ENCODE measurements at regions not wholly inside any gene's neighbourhood (a gene's known extent, or its start where the extent isn't known, plus 50 kb on each side); places are given as distances from the start of the nearest gene placed in this dataset.

DNA sequence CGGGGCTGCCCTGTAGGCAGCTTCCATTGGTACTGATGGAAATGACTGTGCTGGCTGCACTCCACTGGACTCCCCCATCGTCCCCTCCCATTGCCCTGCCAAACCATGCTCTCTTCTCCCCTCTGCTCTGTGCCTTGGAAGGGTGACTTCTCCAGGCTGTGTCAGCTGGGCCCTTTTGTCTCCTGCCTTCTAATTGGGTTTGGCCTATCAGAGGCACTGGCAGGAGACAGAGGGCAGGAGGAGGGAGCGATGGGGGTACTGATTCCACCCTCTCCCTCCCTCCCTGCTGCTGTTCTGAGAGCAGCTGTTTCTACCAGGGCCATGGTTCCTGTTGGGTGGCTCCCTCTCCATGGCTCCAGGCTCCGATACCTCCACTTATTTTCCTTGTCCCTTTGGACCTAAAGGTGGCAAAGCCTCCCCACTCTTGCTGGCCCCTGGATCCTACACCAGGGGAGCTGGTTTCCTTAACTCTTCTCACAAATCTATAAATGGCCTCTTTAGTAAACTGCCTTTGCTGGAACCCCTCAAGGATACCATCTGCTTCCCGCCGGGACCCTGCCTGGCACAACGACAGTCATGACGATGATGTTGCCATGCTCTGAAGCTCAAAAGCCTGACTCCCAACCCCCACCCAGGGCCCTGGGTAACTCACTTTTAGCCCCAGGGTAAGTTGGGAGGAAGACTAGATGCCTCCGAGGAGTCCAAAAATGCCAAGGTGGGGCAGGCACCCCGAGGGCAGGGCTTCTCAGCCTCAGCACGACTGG, 123.8 kb upstream of the RPL38 start:
- H3K79me2 ChIP-seq (ENCODE audit: insufficient read depth, low read length), result no peaks in the 10 kb centered on the region
- H3K4me3 ChIP-seq (replicated peaks in 1 of 3; ENCODE audit: insufficient read depth in 1 of 3, low read depth in 2 of 3, low read length in 3 of 3), result no peak overlapping the region
- in situ Hi-C loops (cut with HindIII; ENCODE audit: extremely low pct_ligation_motif_present, low pct_unique_long_range_greater_than_20kb) (no loop called here), intact Hi-C loops (cut with micrococcal nuclease; ENCODE audit: unreplicated experiment) (no loop called here)
- H3K27me3 ChIP-seq (ENCODE audit: control insufficient read depth in 1 of 2, insufficient read depth in 2 of 2, low read length in 2 of 2), result peaks cover 5 to 46% of the 10 kb centered on the region in 2 experiments; a peak in 4 of 5 replicates
- ATAC-seq (no peak), FAIRE-seq (no peak), DNase-seq (ENCODE audit: low spot score) (no peak)
- no peaks in the 10 kb centered on the region for H4K20me1 ChIP-seq (ENCODE audit: insufficient read depth, low read length)
- no peaks in the 10 kb centered on the region for H3K36me3 ChIP-seq (replicated peaks in 1 of 2; ENCODE audit: control insufficient read depth in 1 of 2, insufficient read depth in 2 of 2, low read length in 2 of 2)
- H3K4me1 ChIP-seq (ENCODE audit: insufficient read depth, low read length), result no peaks in the 10 kb centered on the region
- H3K4me2 ChIP-seq (ENCODE audit: low read depth, low read length), result no peak overlapping the region
- no peak overlapping the region for H2AFZ ChIP-seq (ENCODE audit: low read length)
- POLR2A ChIA-PET, result no interaction called here
- peaks cover under 1% of the 10 kb centered on the region; the same call in 1 of the 2 replicates for H3K9me3 ChIP-seq (ENCODE audit: low read length)
- no TSS peak for BruUV-seq (replicated peaks)
- CTCF ChIA-PET (ENCODE audit: low intra/inter-chr PET ratio, low total read pairs), result no interaction called here
- H3K27ac ChIP-seq (ENCODE audit: extremely low read length, insufficient read depth, low read length), result no peak overlapping the region
- TF ChIP-seq, protein P1, sequence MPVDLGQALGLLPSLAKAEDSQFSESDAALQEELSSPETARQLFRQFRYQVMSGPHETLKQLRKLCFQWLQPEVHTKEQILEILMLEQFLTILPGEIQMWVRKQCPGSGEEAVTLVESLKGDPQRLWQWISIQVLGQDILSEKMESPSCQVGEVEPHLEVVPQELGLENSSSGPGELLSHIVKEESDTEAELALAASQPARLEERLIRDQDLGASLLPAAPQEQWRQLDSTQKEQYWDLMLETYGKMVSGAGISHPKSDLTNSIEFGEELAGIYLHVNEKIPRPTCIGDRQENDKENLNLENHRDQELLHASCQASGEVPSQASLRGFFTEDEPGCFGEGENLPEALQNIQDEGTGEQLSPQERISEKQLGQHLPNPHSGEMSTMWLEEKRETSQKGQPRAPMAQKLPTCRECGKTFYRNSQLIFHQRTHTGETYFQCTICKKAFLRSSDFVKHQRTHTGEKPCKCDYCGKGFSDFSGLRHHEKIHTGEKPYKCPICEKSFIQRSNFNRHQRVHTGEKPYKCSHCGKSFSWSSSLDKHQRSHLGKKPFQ (CRISPR knock-in tag; IDR thresholded peaks at IDR 0.05; ENCODE audit: insufficient replicate concordance), result no peak
- TF ChIP-seq MATR3 (CRISPR knock-in tag; IDR thresholded peaks at IDR 0.05), result no peak
- TF ChIP-seq RBM22 (optimal IDR thresholded peaks at IDR 0.05; ENCODE audit: low read length), result no peak
- no peak for TF ChIP-seq YEATS2 (CRISPR knock-in tag; IDR thresholded peaks at IDR 0.05; ENCODE audit: borderline replicate concordance)
- no peak overlapping the region for H3K9ac ChIP-seq (ENCODE audit: insufficient read depth, low read depth, low read length)
- WGBS (ENCODE audit: low lambda C conversion rate), result 25% methylated on average over 9 of the region's 11 CpGs

All from HepG2 (cell line).